Neural progenitor cell (in vitro differentiated cells): ENCODE measurements at regions not wholly inside any gene's neighbourhood (a gene's known extent, or its start where the extent isn't known, plus 50 kb on each side); places are given as distances from the start of the nearest gene placed in this dataset.

Experiments used
- DNase-seq: peaks from one replicate; pipeline ENCODE4 v3.0.0-alpha.2; 2016; ENCODE audit warnings: low spot score
- H2AFZ ChIP-seq: fragments of 200-600 bp; sonication (generic); replicated peaks from 2 replicates; pipeline ENCODE4 v1.6.1; 2016; ENCODE audit warnings: antibody characterized with exemption
- H3F3A ChIP-seq: fragments of 200-600 bp; sonication (generic); 2 replicates; pipeline ENCODE4 v1.6.1; 2016; ENCODE audit warnings: antibody characterized with exemption, low read depth
- H3K27ac ChIP-seq: fragments of 200-600 bp; sonication (generic); 2 replicates; pipeline ENCODE4 v1.5.1; 2016; ENCODE audit warnings: mild to moderate bottlenecking
- H3K27me3 ChIP-seq: fragments of 200-600 bp; sonication (generic); 2 replicates; pipeline ENCODE4 v1.6.1; 2016; ENCODE audit warnings: mild to moderate bottlenecking, moderate library complexity
- H3K36me3 ChIP-seq: fragments of 200-600 bp; sonication (generic); 2 replicates; pipeline ENCODE4 v1.5.1; 2016
- H3K4me1 ChIP-seq: fragments of 200-600 bp; sonication (generic); 2 replicates; pipeline ENCODE4 v1.6.1; 2016; ENCODE audit warnings: mixed run types
- H3K4me2 ChIP-seq: fragments of 200-600 bp; sonication (generic); 2 replicates; pipeline ENCODE4 v1.6.1; 2016
- H3K4me3 ChIP-seq: fragments of 200-600 bp; sonication (generic); 2 replicates; pipeline ENCODE4 v1.5.1; 2016
- H3K79me2 ChIP-seq: fragments of 200-600 bp; sonication (generic); 2 replicates; pipeline ENCODE4 v1.6.1; 2016; ENCODE audit warnings: low read depth
- H3K9ac ChIP-seq: fragments of 200-600 bp; sonication (generic); 2 replicates; pipeline ENCODE4 v1.6.1; 2016
- H3K9me3 ChIP-seq: fragments of 200-600 bp; sonication (generic); 2 replicates; pipeline ENCODE4 v1.5.1; 2016; ENCODE audit warnings: low read depth
- H4K20me1 ChIP-seq: fragments of 200-600 bp; sonication (generic); 2 replicates; pipeline ENCODE4 v1.6.1; 2016; ENCODE audit warnings: low read depth
- H3K27ac Mint-ChIP-seq: 3 replicates; pipeline ENCODE4 v1.8.0; 2021; ENCODE audit warnings: mixed read lengths
- H3K27me3 Mint-ChIP-seq: 2 replicates; pipeline ENCODE4 v1.8.0; 2022; ENCODE audit warnings: low read depth, mild to moderate bottlenecking, inconsistent platforms, moderate library complexity, mixed read lengths; ENCODE audit not compliant: insufficient read depth
- H3K36me3 Mint-ChIP-seq: 3 replicates; pipeline ENCODE4 v1.8.0; 2021; ENCODE audit warnings: mixed read lengths
- H3K4me1 Mint-ChIP-seq: 3 replicates; pipeline ENCODE4 v1.8.0; 2021; ENCODE audit warnings: mixed read lengths
- H3K4me3 Mint-ChIP-seq: 3 replicates; pipeline ENCODE4 v1.8.0; 2021; ENCODE audit warnings: mild to moderate bottlenecking, moderate library complexity, mixed read lengths
- H3K9me3 Mint-ChIP-seq: 3 replicates; pipeline ENCODE4 v1.8.0; 2020; ENCODE audit warnings: mixed read lengths
- CTCF ChIP-seq: fragments of 200-600 bp; sonication (generic); IDR thresholded peaks from 2 replicates; pipeline ENCODE4 v1.5.1; 2017; ENCODE audit warnings: antibody characterized with exemption, mild to moderate bottlenecking
- EZH2 ChIP-seq: fragments of 200-600 bp; sonication (generic); IDR thresholded peaks from 2 replicates; pipeline ENCODE4 v1.6.1; 2017; ENCODE audit warnings: antibody characterized with exemption, mild to moderate bottlenecking, moderate library complexity
- EZH2phosphoT487 ChIP-seq: fragments of 200-600 bp; sonication (generic); IDR thresholded peaks from 2 replicates; pipeline ENCODE4 v1.6.1; 2017; ENCODE audit warnings: antibody characterized with exemption

- Mint-ChIP-seq H3K4me3 (no peak overlapping the region), H3K36me3 (peaks cover 1% of the 10 kb centered on the region), H3K9me3 (peaks cover 70% of the 10 kb centered on the region), H3K27ac (no peak overlapping the region), H3K4me1 (no peaks in the 10 kb centered on the region), H3K27me3 (peaks cover 3% of the 10 kb centered on the region)
- Histone ChIP-seq H3K4me2 (no peak overlapping the region), H3K4me3 (no peak overlapping the region), H3K4me1 (no peaks in the 10 kb centered on the region), H3K79me2 (no peaks in the 10 kb centered on the region), H4K20me1 (no peaks in the 10 kb centered on the region), H3K27me3 (no peaks in the 10 kb centered on the region), H3K27ac (no peak overlapping the region), H3K9me3 (no peaks in the 10 kb centered on the region), H3K9ac (no peak overlapping the region), H3F3A (no peaks in the 10 kb centered on the region), H2AFZ (no peak overlapping the region), H3K36me3 (no peaks in the 10 kb centered on the region)
- TF ChIP-seq EZH2 (no peak), CTCF (no peak), EZH2phosphoT487 (no peak)
- DNase-seq = no peak
Observed at GRCh38 chr12:37545759-37546158, 770.8 kb upstream of the ALG10B start.

GRCh38 chr12:37546206-37546605 lies 770.4 kb upstream of the ALG10B start:
- Mint-ChIP-seq H3K36me3 (peaks cover 1% of the 10 kb centered on the region), H3K27me3 (peaks cover 3% of the 10 kb centered on the region), H3K27ac (no peak overlapping the region), H3K4me1 (no peaks in the 10 kb centered on the region), H3K9me3 (peaks cover 68% of the 10 kb centered on the region), H3K4me3 (no peak overlapping the region)
- Histone ChIP-seq H3K4me1 (no peaks in the 10 kb centered on the region), H3K9me3 (no peaks in the 10 kb centered on the region), H3K4me2 (no peak overlapping the region), H3K27me3 (no peaks in the 10 kb centered on the region), H3K36me3 (no peaks in the 10 kb centered on the region), H3K4me3 (no peak overlapping the region), H2AFZ (no peak overlapping the region), H3K9ac (no peak overlapping the region), H3F3A (no peaks in the 10 kb centered on the region), H3K79me2 (no peaks in the 10 kb centered on the region), H3K27ac (no peak overlapping the region), H4K20me1 (no peaks in the 10 kb centered on the region)
- TF ChIP-seq EZH2phosphoT487 = no peak
- TF ChIP-seq CTCF = no peak
- TF ChIP-seq EZH2 = no peak
- no peak for DNase-seq

GRCh38 chr12:37546901-37547475 lies 769.6 kb upstream of the ALG10B start:
- H3K36me3 Mint-ChIP-seq = peaks cover 1% of the 10 kb centered on the region
- H3K36me3 ChIP-seq = no peaks in the 10 kb centered on the region
- H3K4me1 Mint-ChIP-seq = no peaks in the 10 kb centered on the region
- H3K4me3 Mint-ChIP-seq = no peak overlapping the region
- no peaks in the 10 kb centered on the region for H3K4me1 ChIP-seq
- no peaks in the 10 kb centered on the region for H3F3A ChIP-seq
- DNase-seq = no peak
- no peaks in the 10 kb centered on the region for H4K20me1 ChIP-seq
- TF ChIP-seq CTCF = no peak
- TF ChIP-seq EZH2phosphoT487 = no peak
- TF ChIP-seq EZH2 = no peak
- peaks cover 3% of the 10 kb centered on the region for H3K27me3 Mint-ChIP-seq
- no peaks in the 10 kb centered on the region for H3K9me3 ChIP-seq
- no peaks in the 10 kb centered on the region for H3K79me2 ChIP-seq
- H2AFZ ChIP-seq = no peak overlapping the region
- H3K4me2 ChIP-seq = no peak overlapping the region
- no peak overlapping the region for H3K27ac Mint-ChIP-seq
- H3K27me3 ChIP-seq = no peaks in the 10 kb centered on the region
- no peak overlapping the region for H3K9ac ChIP-seq
- H3K27ac ChIP-seq = no peak overlapping the region
- no peak overlapping the region for H3K4me3 ChIP-seq
- peaks cover 70% of the 10 kb centered on the region for H3K9me3 Mint-ChIP-seq
